ENCODE measurements at regions not wholly inside any gene's neighbourhood (a gene's known extent, or its start where the extent isn't known, plus 50 kb on each side); places are given as distances from the start of the nearest gene placed in this dataset.
A peak's percentile ranks its signal among the peaks of the same experiment; 100 is the strongest.

DNA sequence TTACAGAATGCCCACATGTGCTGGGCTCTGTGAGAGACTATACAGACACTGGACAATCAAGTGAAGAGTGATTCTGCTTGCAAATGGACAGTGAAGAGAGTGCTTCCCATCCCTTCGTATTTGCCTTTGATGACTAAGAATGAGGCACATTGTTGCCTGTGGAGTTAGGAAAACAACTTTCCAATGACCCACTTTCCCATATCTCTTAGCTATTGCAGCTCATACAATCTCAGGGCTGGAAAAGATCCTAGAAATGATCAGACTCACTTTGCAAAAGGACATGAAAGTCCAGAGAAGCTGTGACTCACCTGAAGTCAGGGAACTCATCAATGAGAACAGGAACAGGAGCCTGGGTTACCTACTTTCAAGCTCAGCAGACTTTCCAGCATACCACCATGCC, 440.5 kb upstream of the TCF4 start:
- no peak for DNase-seq (ENCODE audit: low spot score)

DNA sequence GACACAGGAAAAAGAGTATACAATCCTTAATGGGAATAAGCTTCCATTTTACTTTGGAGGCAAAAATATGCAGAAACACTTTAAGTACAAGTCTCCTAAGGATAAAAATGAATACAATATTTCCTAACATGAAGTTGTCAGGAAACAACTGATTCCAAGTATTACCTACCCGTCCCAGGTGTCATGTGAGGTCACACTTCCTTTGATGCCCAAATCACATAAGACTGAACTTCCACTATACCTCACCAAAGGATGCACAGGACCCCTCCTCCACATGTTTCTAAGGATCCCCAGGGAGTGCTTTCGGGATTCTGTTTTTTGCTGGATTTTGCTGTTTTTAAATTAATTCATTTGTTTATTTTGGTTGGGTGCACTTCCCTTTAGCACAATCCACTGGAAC, 438.5 kb upstream of the TCF4 start:
- no peak for DNase-seq (ENCODE audit: low spot score)

DNA sequence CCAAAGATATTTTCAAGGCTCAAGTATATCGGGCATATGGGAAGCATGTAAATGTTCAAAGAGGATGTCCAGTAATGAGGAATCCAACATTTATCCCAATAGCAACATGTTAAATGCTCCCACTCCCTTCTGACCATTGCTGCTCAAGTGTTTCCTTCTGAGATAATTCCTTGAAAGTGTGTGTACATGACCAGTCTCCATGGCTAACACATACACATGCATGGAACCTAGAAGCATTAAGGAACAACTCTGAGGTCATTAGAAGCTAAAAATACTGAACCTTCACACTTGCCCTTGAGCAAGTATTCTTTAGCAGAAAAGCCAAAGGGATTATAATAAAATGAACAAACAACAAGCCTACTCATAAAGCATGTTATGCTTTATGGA, 433.8 kb upstream of the TCF4 start:
- DNase-seq (ENCODE audit: low spot score), result no peak

DNA sequence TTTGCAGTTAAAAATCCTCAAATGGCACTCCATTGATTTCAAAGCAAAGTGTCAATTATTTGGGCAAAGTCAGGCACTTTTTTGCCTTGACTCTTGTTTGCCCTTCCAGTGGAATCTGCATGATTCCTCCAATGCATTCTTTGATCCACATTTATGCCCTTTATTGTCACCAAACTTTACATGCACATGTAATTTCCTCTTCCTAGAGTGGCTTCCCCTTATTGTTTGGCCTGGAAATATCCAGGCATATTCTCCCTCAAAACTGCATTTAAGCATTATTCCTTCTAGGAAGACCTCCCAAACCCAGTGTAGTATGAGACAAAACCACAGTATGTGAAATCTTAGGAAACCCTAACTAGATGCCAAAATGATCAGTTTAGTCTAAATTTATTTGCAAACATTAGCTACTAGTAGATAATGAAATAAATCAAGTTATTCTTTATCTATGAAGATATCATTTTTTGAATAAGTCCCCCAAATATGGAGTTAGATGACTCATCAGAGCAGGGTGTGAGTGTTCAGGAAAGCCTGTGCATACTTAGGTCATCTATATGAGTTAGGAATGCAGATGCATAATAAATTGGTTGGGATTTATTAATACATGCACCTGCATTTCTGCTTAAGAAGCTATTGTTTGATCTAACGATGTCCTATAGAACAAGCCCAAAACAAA, 433.3 kb upstream of the TCF4 start:
- DNase-seq (ENCODE audit: low spot score), result no peak

DNA sequence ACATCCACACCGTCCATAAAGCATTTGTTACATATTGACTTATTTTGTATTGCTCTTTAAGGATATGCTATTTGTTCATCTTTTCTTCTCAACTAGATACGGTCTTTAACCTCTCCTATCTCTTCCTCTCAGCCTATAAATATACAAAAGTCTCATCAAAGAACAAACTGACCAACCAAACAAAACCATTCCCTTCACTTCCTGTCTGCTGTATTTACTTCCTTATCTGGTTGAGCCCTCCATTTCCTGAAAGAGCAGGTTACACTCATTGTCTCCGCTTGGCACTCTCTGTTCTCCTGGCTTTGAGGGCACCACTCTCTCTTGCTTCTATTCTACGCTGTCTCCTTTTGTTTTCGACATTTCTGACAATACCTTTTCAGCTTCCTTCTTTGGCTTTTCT, 431.9 kb upstream of the TCF4 start:
- DNase-seq (ENCODE audit: low spot score), result no peak

DNA sequence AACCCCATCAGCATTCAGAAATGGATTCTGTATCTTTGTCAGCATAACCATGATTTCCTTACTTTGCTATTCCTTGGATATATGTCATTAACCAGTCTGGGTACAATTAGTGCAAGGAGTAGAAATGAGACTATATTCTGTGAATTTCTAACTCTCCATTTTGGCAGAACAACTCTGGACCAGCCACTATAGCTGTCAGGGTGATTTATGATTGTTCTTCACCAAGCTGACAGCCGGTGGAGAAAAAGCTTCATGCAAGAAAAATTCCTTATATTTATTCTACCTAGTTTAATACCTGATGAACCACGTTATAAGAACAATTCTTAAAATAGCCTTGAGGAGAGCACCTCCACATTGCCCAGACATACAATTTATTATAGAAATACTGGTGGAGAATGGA, 431.2 kb upstream of the TCF4 start:
- DNase-seq (ENCODE audit: low spot score), result no peak

DNA sequence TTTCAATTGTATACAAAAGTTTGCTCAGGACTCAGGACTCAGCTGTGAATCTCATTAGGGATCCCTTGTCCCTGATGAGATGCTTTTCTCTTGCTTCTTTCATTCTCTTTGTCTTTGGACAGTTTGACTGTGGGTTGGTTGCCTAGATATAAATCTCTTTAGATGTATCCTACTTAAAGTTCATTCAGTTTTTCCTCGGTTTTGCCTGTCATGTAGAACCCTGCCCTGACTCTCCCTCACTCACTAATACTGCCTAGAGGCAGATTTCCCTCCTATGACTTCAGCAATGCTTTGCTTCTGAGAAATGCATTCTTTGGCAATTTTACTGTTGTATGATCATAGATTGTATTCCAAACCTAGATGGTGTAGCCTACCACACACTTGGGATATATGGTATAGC, 421.4 kb upstream of the TCF4 start:
- peak; percentile 5 for DNase-seq (ENCODE audit: low spot score)

DNA sequence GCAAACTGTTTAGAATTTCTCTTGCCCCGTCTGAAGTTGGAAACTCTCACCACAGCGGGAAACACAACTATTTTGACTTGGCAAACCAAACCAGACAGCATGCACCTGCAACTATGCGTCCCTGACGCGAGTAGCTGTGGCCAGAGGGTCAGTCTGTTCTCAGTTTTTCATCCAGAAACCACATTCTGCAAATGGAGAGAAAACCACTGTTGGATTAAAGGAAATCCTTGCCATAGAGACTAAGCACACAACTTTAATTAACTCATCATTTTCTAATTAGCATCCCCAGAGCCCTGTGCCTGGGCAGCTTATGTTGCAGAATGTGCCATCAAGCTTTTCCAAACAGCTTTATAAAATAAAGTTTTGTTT, 415.7 kb upstream of the TCF4 start:
- no peak for DNase-seq (ENCODE audit: low spot score)

DNA sequence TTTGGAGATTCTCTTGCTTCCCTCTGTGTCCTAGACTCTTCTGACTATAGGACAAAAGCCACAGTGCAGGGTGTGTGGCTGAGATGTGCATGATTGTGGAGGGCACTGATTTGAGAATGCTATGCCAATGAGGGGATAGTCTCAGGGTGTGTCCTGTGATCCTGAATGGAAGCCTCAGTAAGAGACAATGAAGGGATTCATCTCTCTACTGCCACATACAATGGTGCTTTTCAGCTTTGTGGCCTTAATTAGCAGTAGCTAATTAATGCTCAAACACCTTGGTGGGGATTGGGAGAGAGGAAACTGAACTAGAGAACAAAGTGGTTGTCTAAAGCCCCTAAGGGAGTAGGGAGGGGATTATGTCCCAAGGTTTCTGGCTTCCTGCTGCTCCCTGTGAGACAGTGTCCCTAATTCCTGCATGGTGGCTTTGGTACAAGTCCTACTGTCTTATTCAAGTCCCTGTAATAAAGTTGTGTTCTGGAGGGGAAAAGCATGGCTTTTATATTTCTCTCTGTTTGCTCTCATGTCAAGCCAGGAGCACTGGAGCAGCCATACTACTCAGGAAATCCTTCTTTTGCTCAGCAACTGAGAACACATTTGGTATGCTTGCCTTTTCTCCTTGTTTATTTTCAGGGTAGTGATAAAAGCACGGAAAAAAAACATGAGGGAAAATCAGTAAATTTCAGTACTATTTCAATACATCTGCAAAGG, 415.2 kb upstream of the TCF4 start:
- no peak for DNase-seq (ENCODE audit: low spot score)

DNA sequence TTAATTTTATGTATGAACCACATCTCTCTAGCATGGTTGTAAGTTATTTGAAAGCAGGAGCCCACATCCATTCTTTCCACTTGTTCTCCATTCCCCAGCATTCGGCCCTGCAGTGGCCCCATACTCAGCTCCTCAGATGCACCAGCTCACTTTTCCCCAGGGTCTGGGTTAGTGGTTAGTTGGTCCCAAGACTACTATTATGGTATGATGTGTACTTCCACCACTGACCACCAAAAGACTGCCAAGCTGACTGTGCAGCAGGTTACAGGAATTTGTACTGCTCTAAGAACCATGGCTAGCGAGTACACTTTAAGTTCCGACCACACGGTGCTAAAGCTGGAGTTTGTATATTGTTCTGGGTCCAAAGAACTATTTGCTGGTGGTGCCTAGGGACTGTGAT, 413.6 kb upstream of the TCF4 start:
- DNase-seq (ENCODE audit: low spot score), result no peak

DNA sequence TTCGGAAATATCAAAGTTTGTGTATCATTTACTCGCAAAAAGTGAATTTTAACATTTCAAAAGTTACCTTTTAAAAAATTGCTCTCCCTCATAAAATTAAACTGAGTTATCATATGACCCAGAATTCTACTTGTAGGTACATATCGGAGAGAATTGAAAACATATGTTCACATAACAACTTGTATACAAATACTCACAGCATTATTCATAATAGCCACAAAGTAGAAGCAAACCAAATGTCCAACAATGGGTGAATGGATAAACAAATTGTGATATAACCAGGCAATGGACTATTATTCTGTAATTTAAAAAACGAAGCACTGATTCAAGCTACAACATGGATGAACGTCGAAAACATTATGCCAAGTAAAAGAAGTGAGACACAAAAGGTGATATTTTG, 412.0 kb upstream of the TCF4 start:
- no peak for DNase-seq (ENCODE audit: low spot score)

DNA sequence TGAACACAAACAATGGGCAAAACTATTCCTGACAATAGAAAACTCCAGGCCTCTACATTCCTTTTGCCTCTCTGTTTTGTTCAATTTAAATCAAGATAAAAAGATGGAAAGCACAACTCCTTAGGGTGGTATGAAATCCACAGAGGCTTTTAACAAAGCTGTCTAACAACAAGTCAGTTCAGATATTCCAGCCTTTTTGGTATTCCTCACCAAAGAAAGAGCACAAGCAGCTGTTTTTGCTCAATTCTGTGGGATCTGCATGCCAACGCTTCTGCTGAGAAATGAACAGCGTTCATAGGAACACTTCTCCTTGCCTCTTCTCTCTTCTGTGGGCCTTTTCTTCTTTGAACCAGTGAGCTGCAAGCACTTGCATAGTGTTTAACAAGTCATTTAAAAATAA, 411.6 kb upstream of the TCF4 start:
- peak; percentile 69 for DNase-seq (ENCODE audit: low spot score)

DNA sequence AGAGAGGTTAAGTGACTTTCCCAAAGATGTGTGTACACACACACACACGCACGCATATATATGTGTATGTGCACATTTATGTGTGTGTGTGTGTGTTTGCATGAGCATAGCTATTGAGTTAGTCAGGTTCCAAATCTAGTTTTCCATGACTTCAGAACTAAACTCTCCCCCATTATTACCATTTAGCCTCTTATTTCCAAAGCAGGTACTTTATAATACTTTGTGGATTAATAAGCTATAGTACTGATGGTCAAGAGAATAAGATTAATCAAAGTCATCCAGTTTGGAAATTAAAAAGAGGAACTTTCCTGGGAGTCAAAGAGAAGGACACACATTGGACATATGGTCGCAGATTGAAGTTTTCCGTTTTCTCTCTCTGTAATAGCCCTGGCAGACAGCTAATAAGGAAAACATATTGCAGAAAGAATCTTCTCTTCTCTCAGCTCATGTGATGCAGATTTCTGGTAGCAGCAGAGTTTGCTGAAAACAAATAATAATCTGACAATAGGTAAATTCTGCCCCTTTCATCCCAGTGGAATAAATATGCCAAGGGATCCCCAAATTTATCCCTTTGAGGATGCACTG, 410.9 kb upstream of the TCF4 start:
- no peak for DNase-seq (ENCODE audit: low spot score)

DNA sequence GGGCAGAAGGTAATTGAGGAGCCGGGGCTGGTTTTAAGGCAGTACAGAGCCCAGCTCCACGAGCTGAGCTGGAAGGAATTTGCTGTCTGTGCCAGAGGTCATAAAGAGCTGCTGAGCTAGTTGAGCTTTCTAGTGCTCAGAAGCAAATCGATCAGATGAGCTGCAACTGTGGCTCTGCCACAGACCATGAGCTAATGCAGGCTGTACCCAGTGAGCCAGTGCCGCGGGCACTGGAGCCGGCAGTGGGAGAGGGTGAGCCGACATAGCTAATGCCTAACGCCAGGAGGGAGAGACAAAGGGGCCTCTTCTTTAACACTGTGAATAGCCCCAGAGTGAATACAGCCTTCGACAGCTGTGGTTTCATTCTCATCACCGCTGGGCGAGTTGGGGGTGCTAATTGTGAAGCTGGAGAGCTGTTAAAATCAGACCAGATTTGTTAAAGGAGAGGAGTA, 410.1 kb upstream of the TCF4 start:
- peak; percentile 86 for DNase-seq (ENCODE audit: low spot score)

DNA sequence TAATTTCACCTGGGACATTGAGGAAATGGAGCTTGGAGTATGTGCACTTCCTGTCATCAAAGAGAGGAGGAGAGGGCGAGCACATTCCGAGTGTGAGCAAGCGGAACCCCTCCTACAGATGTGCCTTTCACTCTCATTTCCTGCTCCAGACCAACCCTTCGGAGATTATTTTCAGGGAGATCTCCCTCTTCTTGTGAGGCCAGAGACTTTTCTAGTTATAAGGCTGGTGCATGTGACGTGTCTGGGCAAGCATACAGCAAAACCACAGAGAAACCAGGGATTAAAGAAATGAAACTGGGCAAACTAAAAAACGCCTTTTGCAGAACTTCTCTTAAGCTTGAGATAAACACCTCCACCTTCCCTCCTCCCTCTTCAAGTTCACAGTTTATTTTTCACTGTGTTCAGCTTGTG, 409.2 kb upstream of the TCF4 start:
- peak; percentile 63 for DNase-seq (ENCODE audit: low spot score)

DNA sequence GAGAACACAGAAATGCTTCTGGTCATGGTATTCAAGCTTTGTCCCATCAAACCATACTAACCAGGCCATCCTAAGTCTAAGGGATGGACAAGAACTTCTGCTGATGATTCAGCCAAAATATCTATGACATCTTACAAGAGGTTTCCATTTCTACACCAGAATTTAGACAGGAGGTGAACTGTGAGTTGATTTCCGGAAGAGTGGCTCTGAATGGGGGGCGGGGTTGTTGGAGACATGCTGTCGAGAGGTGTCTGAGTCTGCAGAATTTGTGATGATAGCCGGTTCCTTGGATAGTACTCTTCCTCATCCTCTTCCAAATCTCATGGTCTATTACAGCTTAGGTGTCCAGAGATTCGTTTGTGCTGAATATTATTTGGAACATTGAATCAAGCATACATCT, 408.7 kb upstream of the TCF4 start:
- no peak for DNase-seq (ENCODE audit: low spot score)

DNA sequence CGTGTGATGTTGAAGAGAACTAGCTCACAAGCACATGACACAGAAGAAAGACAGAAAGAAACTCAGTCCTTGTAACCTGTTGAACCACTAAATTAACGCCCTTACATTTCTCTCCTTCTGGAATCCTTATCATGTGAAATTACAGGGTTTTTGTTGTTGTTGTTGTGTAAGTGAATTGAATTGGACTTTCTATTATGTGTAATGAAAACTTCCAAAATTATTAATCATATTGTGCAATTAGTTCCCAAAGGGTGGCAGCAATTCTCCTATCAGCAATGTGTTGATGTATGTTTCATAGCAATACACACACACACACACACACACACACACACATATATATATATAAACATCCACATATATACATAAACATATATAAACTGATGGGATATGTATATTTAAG, 402.2 kb upstream of the TCF4 start:
- DNase-seq (ENCODE audit: low spot score), result no peak

DNA sequence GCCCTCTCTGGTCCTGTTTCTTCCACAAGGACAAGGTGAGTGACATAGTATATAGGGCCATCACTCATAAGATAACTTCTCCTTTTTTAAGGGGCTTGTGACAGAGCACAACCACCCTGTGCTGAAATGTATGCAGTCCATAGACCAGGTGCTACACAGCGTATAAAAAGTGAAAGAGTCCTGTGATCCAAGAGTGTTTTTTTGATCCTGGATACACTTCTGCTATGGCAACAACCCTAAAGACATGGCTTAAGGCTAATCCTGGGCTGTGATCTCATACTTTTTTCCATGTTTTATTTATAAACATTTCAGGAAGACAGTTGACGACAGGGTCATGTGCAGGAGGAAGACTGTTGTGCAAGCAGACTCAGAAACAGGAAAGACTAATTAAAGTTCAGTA, 400.5 kb upstream of the TCF4 start:
- peak; percentile 69 for DNase-seq (ENCODE audit: low spot score)

DNA sequence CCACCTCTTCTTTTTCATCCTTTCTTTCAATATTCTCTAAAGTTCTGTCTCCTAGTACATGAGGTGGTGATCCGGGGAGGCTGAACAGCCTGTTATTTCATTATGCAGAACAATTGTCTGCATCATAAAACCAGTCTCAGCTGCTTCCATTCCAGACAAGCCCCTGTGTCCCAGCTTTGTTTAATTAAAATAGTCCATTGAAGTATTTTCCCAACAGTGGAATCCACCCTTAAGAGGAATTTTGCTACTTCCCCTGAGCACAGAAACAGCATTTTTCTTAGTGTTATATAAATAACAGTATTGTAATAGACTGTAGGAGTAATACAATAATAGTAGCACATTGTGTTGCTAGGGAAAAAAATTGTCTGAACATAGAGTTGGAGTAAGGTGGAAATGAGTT, 395.4 kb upstream of the TCF4 start:
- peak; percentile 18 for DNase-seq (ENCODE audit: low spot score)

DNA sequence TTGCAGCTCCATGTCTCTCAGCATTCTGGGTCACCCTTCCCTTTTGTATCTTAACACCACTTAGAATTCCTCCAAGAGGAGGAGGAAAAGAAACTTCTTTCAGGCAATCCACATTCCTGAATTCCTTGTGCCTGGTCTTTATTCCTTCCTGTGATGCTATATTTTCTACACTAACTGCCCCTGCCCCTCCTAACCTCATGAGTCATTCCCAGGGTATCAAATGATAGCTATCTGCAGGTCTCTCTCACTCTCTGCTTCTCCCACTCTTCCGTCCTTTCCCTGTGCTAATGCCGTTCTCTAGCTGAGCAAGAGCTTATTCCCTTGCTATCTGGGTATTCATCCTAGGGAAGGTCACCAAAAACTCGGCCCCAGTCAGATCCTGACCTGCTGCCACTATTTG, 395.0 kb upstream of the TCF4 start:
- DNase-seq (ENCODE audit: low spot score), result no peak

DNA sequence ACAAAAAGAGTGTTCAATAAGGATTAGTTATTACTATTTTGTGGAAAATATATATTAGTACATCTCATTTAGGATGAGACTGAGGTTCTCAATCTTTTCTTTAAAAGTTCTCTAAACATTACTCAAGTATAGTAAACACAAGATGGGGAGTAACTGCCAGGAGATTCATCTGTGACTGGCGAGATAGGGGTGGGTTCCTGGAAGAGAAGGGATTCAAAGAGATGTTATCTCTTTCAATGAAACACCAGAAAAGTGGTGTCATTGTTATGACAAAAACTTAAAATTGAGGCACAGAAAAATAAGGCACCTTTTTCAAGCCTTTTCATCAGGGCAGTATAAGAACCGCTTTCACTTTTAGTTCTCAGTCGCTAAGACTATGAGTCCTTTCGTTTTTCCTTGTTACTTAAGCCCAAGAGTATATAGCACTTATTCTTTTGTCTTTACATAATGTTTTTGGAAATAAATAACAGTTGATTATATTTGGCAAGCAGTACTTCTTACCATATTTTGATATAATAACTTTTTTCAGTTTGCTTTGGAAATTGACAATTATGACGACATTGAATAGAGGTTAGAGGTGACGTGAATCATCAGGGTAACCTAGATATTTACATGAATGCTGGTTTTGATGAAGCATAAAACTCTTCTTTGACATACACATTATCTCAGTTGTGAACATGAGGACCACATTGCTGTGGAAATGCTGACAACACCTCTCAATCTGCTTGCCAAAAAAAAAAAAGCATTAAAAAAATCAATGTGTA, 393.9 kb upstream of the TCF4 start:
- DNase-seq (ENCODE audit: low spot score), result no peak

DNA sequence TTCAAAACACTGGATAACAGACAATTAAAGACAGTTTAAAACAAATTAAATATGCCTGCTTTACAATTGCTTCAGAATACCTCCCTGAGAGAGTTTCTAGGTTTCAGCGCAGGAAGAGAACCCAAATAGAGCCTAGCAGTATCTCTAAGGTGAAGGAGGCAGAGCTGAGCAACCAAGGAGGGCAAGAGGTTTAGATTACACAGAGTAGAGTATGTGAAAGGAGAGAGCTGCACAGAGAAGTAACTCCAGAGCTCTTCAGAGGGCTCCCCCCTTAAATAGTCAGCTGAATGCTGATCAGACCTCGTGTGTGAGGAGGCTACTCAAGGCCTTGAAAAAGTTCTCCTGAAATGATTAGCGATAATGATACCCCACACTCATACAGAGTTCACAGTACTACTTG, 386.5 kb upstream of the TCF4 start:
- no peak for DNase-seq (ENCODE audit: low spot score)

DNA sequence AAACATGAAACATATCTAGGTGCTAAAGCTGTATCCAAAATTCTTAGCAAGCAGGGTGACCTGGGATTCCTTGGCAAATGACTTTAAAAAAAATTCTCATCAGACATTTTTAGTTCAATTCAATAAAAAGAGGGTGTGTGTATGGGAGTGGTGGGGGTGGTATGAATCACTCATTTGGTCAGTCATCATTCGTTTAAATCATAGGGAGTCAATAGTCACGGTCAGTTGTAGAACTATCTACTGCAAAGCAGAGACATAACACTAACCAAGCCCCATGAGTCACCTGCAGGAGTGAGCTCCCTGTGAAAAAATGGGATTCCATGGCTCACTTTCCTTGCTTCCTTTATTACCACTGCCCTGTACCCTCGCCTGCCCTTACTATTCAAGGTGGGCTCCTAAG, 380.6 kb upstream of the TCF4 start:
- DNase-seq (ENCODE audit: low spot score), result no peak

Measured in umbilical cord (tissue), 1 donor.